ENCODE measurements at regions not wholly inside any gene's neighbourhood (a gene's known extent, or its start where the extent isn't known, plus 50 kb on each side); places are given as distances from the start of the nearest gene placed in this dataset.

DNA sequence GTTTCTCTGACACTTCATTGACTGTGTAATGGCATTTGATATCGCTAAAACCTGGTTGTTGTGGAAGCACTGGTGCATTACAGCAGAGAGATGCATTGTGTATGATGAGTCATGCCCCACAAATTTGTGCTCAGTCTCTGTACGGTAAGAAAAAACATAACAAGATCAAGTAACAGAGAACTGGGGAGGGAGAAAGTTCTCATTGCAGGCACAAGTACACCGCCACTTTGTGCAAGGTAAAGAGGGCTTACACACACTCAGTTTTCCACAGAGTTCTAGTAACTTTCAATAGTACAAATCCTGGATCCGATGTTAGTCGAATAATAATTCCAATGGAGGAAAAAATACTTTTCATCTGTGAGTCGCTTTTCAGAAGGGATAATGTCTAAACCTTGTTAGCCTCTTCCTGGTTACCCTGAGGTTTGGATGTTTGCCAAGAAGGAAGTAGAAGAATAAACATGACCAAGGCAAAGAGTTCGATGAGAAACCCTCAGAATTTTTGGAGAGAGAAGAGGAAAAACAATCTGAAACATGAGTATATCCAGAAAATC is 512.5 kb upstream of the SLIT2 start:
- H3K4me3 ChIP-seq = no peak overlapping the region
- H3K27me3 ChIP-seq = no peaks in the 10 kb centered on the region
- peak in 1 of 2 donors; percentile 36 for DNase-seq
- intact Hi-C loops (cut with DNase I; ENCODE audit: low total_unique reads) = no loop called here
- no peaks in the 10 kb centered on the region for H3K36me3 ChIP-seq
- H3K4me1 ChIP-seq = no peaks in the 10 kb centered on the region
- H3K9me3 ChIP-seq = no peaks in the 10 kb centered on the region
- TF ChIP-seq POLR2A (IDR thresholded peaks at IDR 0.05) = no peak
- TF ChIP-seq POLR2AphosphoS5 (IDR thresholded peaks at IDR 0.05) = no peak
- no peak for TF ChIP-seq EP300 (IDR thresholded peaks at IDR 0.05)
- TF ChIP-seq, protein P1, sequence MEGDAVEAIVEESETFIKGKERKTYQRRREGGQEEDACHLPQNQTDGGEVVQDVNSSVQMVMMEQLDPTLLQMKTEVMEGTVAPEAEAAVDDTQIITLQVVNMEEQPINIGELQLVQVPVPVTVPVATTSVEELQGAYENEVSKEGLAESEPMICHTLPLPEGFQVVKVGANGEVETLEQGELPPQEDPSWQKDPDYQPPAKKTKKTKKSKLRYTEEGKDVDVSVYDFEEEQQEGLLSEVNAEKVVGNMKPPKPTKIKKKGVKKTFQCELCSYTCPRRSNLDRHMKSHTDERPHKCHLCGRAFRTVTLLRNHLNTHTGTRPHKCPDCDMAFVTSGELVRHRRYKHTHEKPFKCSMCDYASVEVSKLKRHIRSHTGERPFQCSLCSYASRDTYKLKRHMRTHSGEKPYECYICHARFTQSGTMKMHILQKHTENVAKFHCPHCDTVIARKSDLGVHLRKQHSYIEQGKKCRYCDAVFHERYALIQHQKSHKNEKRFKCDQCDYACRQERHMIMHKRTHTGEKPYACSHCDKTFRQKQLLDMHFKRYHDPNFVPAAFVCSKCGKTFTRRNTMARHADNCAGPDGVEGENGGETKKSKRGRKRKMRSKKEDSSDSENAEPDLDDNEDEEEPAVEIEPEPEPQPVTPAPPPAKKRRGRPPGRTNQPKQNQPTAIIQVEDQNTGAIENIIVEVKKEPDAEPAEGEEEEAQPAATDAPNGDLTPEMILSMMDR (IDR thresholded peaks at IDR 0.05) = no peak
- no peak overlapping the region for H3K27ac ChIP-seq
- 36 to 40% (median 39%) methylated on average over 7 of the region's 7 CpGs for WGBS, 5 donors

DNA sequence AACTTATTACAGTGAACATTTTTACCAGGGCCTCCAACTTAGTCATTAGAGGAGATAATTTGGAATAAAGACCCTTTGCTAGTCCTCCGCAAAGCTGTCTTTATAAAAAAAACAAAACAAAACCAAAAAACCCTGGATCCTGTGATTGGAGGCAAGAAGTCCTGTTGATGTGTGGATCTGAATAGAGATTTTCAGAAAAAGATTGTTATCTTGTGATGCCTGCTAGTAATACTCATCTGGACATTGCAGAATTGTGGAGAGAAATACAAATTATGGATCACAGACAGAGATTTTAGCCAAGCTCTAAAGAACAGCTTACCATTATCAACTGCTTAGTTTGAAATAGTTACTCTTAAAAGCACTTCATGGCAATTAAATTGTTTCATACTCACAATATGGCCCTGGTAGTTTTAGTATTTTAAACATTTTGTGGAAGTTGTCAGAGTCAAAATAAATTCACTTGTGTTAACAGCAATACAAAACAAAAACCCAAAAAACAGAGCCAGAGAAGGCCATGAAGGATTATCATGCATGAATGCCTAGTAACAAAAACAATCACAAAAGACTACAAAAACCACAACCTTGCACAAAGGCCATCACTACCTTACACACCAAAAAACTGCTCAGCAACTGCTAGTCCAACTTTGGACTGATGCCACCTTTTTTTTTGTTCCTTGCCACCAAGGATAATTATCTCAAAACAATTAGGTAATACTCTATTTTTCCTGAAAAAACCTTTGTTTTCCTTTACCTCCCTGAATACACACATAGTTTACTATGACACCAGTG is 514.5 kb upstream of the SLIT2 start:
- Histone ChIP-seq H3K36me3 (no peaks in the 10 kb centered on the region), H3K4me3 (no peak overlapping the region), H3K4me1 (no peaks in the 10 kb centered on the region), H3K27me3 (no peaks in the 10 kb centered on the region), H3K9me3 (no peaks in the 10 kb centered on the region), H3K27ac (no peak overlapping the region)
- WGBS, 5 donors = 81 to 88% (median 83%) methylated on average over 1 of the region's 1 CpG
- no peak for TF ChIP-seq POLR2AphosphoS5 (IDR thresholded peaks at IDR 0.05)
- TF ChIP-seq POLR2A (IDR thresholded peaks at IDR 0.05) = no peak
- TF ChIP-seq, protein P1 (IDR thresholded peaks at IDR 0.05) = no peak
- TF ChIP-seq EP300 (IDR thresholded peaks at IDR 0.05) = no peak
- no peak for DNase-seq
- intact Hi-C loops (cut with DNase I; ENCODE audit: low total_unique reads) = no loop called here

DNA sequence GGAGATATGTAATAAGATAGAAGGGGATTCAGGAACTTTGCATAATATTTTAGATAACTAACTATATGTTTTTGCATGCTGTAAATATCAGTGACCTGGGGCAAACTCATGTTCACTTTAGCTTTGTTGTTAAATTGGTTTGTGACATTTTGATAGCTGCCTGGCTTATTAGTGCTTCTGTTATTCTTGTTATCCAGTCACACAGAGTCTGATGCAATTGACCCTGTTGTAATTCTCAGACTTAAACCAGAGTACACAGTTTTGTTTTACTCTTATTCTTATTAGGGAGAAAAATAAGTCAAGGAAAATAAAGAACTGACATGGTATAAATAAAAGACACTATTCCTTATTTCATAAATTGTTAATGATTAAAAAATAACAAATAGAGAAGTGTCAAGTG is 516.7 kb upstream of the SLIT2 start:
- intact Hi-C loops (cut with DNase I; ENCODE audit: low total_unique reads) = no loop called here

DNA sequence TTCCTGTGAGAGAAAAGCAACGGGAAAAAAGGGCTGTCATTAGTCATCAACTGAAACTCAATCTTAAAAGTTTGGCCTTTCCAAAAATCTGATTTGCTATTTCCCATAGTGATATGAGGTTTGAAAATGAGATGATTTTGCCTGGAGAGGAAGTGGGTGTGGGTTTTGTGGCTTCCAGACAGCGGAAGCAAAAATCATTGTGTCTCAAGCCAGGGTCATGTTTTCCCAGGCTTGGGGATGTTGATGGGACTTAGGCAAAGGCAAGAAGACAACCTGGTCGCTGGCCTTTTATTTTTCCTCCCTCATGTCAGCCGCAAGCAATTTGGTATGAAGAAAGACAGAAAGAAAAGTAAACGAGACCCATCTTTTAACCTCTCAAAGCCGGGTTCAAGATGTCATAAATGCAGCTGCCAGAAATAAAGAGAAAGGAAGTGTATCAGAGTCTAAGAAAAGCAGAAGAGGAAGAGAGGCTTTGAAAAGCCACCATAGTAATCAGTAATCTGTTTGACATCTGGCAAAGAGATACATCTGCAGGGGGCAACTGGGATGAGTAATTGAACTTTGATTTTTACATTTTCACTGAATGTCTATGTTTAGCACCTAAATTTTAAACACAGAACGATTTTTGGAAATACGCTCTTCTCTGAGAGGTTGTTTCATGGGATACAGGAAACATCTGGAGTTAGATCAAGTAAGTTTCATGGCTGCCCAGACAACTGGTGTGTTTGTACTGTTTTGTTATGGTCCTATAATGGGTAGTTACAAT is 521.6 kb upstream of the SLIT2 start:
- Histone ChIP-seq H3K4me1 (no peaks in the 10 kb centered on the region), H3K27ac (no peak overlapping the region), H3K9me3 (peaks cover 0 to 6% (median 0%) of the 10 kb centered on the region in 4 donors), H3K36me3 (no peaks in the 10 kb centered on the region), H3K4me3 (no peak overlapping the region), H3K27me3 (no peaks in the 10 kb centered on the region)
- 29 to 52% (median 49%) methylated on average over 8 of the region's 8 CpGs for WGBS, 5 donors
- DNase-seq = peak in 1 of 2 donors; percentile 47
- intact Hi-C loops (cut with DNase I; ENCODE audit: low total_unique reads) = no loop called here
- TF ChIP-seq, protein P1 (IDR thresholded peaks at IDR 0.05) = no peak
- TF ChIP-seq POLR2A (IDR thresholded peaks at IDR 0.05) (no peak), EP300 (IDR thresholded peaks at IDR 0.05) (no peak), POLR2AphosphoS5 (IDR thresholded peaks at IDR 0.05) (no peak)

More for the DNA sequence above, 516.7 kb upstream of the SLIT2 start:
- DNase-seq = no peak
- Histone ChIP-seq H3K27ac (no peak overlapping the region), H3K36me3 (no peaks in the 10 kb centered on the region), H3K4me3 (no peak overlapping the region), H3K9me3 (peaks cover 0 to 6% (median 0%) of the 10 kb centered on the region in 4 donors), H3K27me3 (no peaks in the 10 kb centered on the region), H3K4me1 (no peaks in the 10 kb centered on the region)
- TF ChIP-seq, protein P1 (IDR thresholded peaks at IDR 0.05) = no peak
- TF ChIP-seq EP300 (IDR thresholded peaks at IDR 0.05) (no peak), POLR2AphosphoS5 (IDR thresholded peaks at IDR 0.05) (no peak), POLR2A (IDR thresholded peaks at IDR 0.05) (no peak)
